ENCODE measurements at regions not wholly inside any gene's neighbourhood (a gene's known extent, or its start where the extent isn't known, plus 50 kb on each side); places are given as distances from the start of the nearest gene placed in this dataset.

- Histone ChIP-seq H3K4me1 (ENCODE audit: insufficient read depth, low read length) (peaks cover 9% of the 10 kb centered on the region; the same call in 1 of the 2 replicates), H3K27me3 (ENCODE audit: insufficient read depth, low read length) (no peaks in the 10 kb centered on the region), H3K27ac (ENCODE audit: low read depth, low read length) (no peak overlapping the region), H3K9ac (ENCODE audit: low read depth, low read length) (no peak overlapping the region), H3K9me3 (ENCODE audit: insufficient read depth, low read depth, low read length) (peaks cover 17% of the 10 kb centered on the region), H3K36me3 (ENCODE audit: insufficient read depth, low read length) (no peaks in the 10 kb centered on the region), H3K4me3 (ENCODE audit: low read length) (no peak overlapping the region)
Observed at GRCh38 chr6:115272311-115272710, 788.4 kb downstream of the FRK start.

- no peaks in the 10 kb centered on the region for H3K27me3 ChIP-seq (ENCODE audit: insufficient read depth, low read length)
- 44% methylated on average over 5 of the region's 5 CpGs for WGBS
Observed at GRCh38 chr6:115271434-115271833, 789.3 kb downstream of the FRK start.

DNA sequence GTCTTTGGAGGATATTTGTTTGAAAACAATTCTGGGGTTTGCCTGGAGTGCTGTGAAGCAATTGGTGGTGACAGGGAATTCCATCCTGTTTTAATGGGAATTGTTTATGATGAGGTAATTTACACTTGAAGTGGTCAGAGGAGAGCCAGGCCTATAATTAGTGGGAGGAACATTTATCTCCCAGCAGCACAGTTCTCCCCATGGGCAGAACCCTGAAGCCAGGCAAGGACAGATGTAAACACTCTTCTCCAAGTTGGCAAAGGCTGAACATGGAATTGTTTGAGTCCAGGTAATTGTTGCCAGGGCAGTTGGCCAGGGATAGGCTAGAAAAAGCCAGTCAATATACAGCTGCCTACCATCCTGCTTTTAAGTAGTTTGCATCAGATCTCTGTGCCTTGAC lies 789.7 kb downstream of the FRK start:
- Histone ChIP-seq H3K9me3 (ENCODE audit: insufficient read depth, low read depth, low read length) (peaks cover 17% of the 10 kb centered on the region), H3K4me1 (ENCODE audit: insufficient read depth, low read length) (peaks cover 16% of the 10 kb centered on the region; the same call in 1 of the 2 replicates), H3K9ac (ENCODE audit: low read depth, low read length) (no peak overlapping the region), H3K27me3 (ENCODE audit: insufficient read depth, low read length) (no peaks in the 10 kb centered on the region), H3K4me3 (ENCODE audit: low read length) (no peak overlapping the region), H3K36me3 (ENCODE audit: insufficient read depth, low read length) (no peaks in the 10 kb centered on the region), H3K27ac (ENCODE audit: low read depth, low read length) (no peak overlapping the region)

More at GRCh38 chr6:115271434-115271833, 789.3 kb downstream of the FRK start:
- no peak overlapping the region for H3K9ac ChIP-seq (ENCODE audit: low read depth, low read length)
- H3K4me3 ChIP-seq (ENCODE audit: low read length), result no peak overlapping the region
- no peaks in the 10 kb centered on the region for H3K36me3 ChIP-seq (ENCODE audit: insufficient read depth, low read length)
- no peak overlapping the region for H3K27ac ChIP-seq (ENCODE audit: low read depth, low read length)
- peaks cover 17% of the 10 kb centered on the region for H3K9me3 ChIP-seq (ENCODE audit: insufficient read depth, low read depth, low read length)
- H3K4me1 ChIP-seq (ENCODE audit: insufficient read depth, low read length), result peaks cover 12% of the 10 kb centered on the region; the same call in 1 of the 2 replicates

GRCh38 chr6:115241373-115241772 lies 819.3 kb downstream of the FRK start:
- WGBS, result 90% methylated on average over 3 of the region's 4 CpGs
- no peak overlapping the region for H3K27ac ChIP-seq (ENCODE audit: low read depth, low read length)
- no peaks in the 10 kb centered on the region for H3K27me3 ChIP-seq (ENCODE audit: insufficient read depth, low read length)
- no peak overlapping the region for H3K9ac ChIP-seq (ENCODE audit: low read depth, low read length)
- H3K4me1 ChIP-seq (ENCODE audit: insufficient read depth, low read length), result no peaks in the 10 kb centered on the region
- no peaks in the 10 kb centered on the region for H3K9me3 ChIP-seq (ENCODE audit: insufficient read depth, low read depth, low read length)
- H3K36me3 ChIP-seq (ENCODE audit: insufficient read depth, low read length), result no peaks in the 10 kb centered on the region
- H3K4me3 ChIP-seq (ENCODE audit: low read length), result no peak overlapping the region

DNA sequence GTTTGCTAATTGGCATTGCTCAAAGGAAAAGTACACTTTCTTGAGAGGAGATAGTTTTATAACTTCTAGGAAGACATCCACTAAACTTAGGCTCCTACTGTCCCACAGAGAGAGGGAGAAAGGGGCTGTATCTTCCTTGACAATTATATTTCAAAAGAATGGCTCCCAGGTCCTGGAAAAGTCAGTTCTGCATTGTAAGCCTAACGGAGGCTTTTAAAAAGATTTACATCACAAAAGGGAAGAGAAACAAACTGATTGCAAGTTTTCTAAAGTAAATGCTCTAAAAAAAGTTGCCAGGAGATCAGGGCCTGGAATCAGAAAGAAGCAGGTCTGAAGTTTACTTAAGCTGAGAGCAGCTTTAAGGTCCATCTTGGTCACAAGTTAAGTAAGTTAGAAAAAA lies 839.5 kb downstream of the FRK start:
- H3K27ac ChIP-seq (ENCODE audit: low read depth, low read length), result no peak overlapping the region
- H3K9ac ChIP-seq (ENCODE audit: low read depth, low read length), result no peak overlapping the region
- no peaks in the 10 kb centered on the region for H3K4me1 ChIP-seq (ENCODE audit: insufficient read depth, low read length)
- 0% methylated on average over 1 of the region's 1 CpG for WGBS
- peaks cover 72% of the 10 kb centered on the region for H3K27me3 ChIP-seq (ENCODE audit: insufficient read depth, low read length)
- peaks cover 11% of the 10 kb centered on the region for H3K9me3 ChIP-seq (ENCODE audit: insufficient read depth, low read depth, low read length)
- no peak overlapping the region for H3K4me3 ChIP-seq (ENCODE audit: low read length)
- H3K36me3 ChIP-seq (ENCODE audit: insufficient read depth, low read length), result no peaks in the 10 kb centered on the region

GRCh38 chr6:115220551-115221159 lies 840.0 kb downstream of the FRK start:
- Histone ChIP-seq H3K9ac (ENCODE audit: low read depth, low read length) (no peak overlapping the region), H3K36me3 (ENCODE audit: insufficient read depth, low read length) (no peaks in the 10 kb centered on the region), H3K9me3 (ENCODE audit: insufficient read depth, low read depth, low read length) (peaks cover 11% of the 10 kb centered on the region), H3K4me1 (ENCODE audit: insufficient read depth, low read length) (no peaks in the 10 kb centered on the region), H3K4me3 (ENCODE audit: low read length) (no peak overlapping the region), H3K27ac (ENCODE audit: low read depth, low read length) (no peak overlapping the region), H3K27me3 (ENCODE audit: insufficient read depth, low read length) (peaks cover 77% of the 10 kb centered on the region)

DNA sequence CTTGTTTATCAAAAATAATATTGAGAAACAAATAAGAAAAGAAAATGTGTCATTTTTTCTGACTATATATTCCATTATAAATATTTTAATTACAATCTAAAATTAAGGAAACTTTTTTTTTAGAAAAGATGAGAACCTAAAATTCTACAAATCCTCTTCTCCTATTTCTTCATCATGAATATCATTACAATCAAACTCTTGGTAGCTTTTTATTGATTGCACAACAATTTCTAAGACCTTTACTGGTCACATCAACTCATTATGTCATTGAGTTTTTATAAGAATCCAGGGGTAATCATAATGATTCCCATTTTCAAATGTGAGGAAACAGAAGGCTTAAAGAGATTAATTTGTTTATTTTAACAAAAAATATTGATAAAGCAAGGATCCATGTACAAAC lies 841.0 kb downstream of the FRK start:
- H3K4me3 ChIP-seq (ENCODE audit: low read length), result no peak overlapping the region
- peaks cover 11% of the 10 kb centered on the region for H3K9me3 ChIP-seq (ENCODE audit: insufficient read depth, low read depth, low read length)
- H3K27me3 ChIP-seq (ENCODE audit: insufficient read depth, low read length), result peaks cover 79% of the 10 kb centered on the region
- H3K9ac ChIP-seq (ENCODE audit: low read depth, low read length), result no peak overlapping the region
- H3K4me1 ChIP-seq (ENCODE audit: insufficient read depth, low read length), result no peaks in the 10 kb centered on the region
- H3K27ac ChIP-seq (ENCODE audit: low read depth, low read length), result no peak overlapping the region
- H3K36me3 ChIP-seq (ENCODE audit: insufficient read depth, low read length), result no peaks in the 10 kb centered on the region

- no peaks in the 10 kb centered on the region for H3K36me3 ChIP-seq (ENCODE audit: insufficient read depth, low read length)
- no peak overlapping the region for H3K4me3 ChIP-seq (ENCODE audit: low read length)
- no peak overlapping the region for H3K9ac ChIP-seq (ENCODE audit: low read depth, low read length)
- peaks cover 8% of the 10 kb centered on the region; the same call in 1 of the 2 replicates for H3K9me3 ChIP-seq (ENCODE audit: insufficient read depth, low read depth, low read length)
- H3K27me3 ChIP-seq (ENCODE audit: insufficient read depth, low read length), result peaks cover 61% of the 10 kb centered on the region
- WGBS, result 95% methylated on average over 5 of the region's 5 CpGs
- no peaks in the 10 kb centered on the region for H3K4me1 ChIP-seq (ENCODE audit: insufficient read depth, low read length)
- H3K27ac ChIP-seq (ENCODE audit: low read depth, low read length), result no peak overlapping the region
Observed at GRCh38 chr6:115216835-115217234, 843.9 kb downstream of the FRK start.

GRCh38 chr6:115214283-115214682 lies 846.4 kb downstream of the FRK start:
- H3K9me3 ChIP-seq (ENCODE audit: insufficient read depth, low read depth, low read length), result peaks cover 12% of the 10 kb centered on the region; the same call in 1 of the 2 replicates
- no peak overlapping the region for H3K4me3 ChIP-seq (ENCODE audit: low read length)
- no peaks in the 10 kb centered on the region for H3K4me1 ChIP-seq (ENCODE audit: insufficient read depth, low read length)
- peaks cover 36% of the 10 kb centered on the region for H3K27me3 ChIP-seq (ENCODE audit: insufficient read depth, low read length)
- no peak overlapping the region for H3K9ac ChIP-seq (ENCODE audit: low read depth, low read length)
- H3K36me3 ChIP-seq (ENCODE audit: insufficient read depth, low read length), result no peaks in the 10 kb centered on the region
- 81% methylated on average over 1 of the region's 1 CpG for WGBS
- no peak overlapping the region for H3K27ac ChIP-seq (ENCODE audit: low read depth, low read length)

GRCh38 chr6:115203381-115203780 lies 857.3 kb downstream of the FRK start:
- H3K36me3 ChIP-seq (ENCODE audit: insufficient read depth, low read length), result no peaks in the 10 kb centered on the region
- H3K27ac ChIP-seq (ENCODE audit: low read depth, low read length), result no peak overlapping the region
- 0 out of 2 replicates have a peak, but pooled peaks cover 3% of the 10 kb centered on the region for H3K9me3 ChIP-seq (ENCODE audit: insufficient read depth, low read depth, low read length)
- no peak overlapping the region for H3K9ac ChIP-seq (ENCODE audit: low read depth, low read length)
- no peaks in the 10 kb centered on the region for H3K27me3 ChIP-seq (ENCODE audit: insufficient read depth, low read length)
- 89% methylated on average over 4 of the region's 4 CpGs for WGBS
- no peak overlapping the region for H3K4me3 ChIP-seq (ENCODE audit: low read length)
- no peaks in the 10 kb centered on the region for H3K4me1 ChIP-seq (ENCODE audit: insufficient read depth, low read length)

GRCh38 chr6:115194981-115195638 lies 852.3 kb upstream of the HS3ST5 start:
- 0 out of 2 replicates have a peak, but pooled peaks cover 11% of the 10 kb centered on the region for H3K9me3 ChIP-seq (ENCODE audit: insufficient read depth, low read depth, low read length)
- no peaks in the 10 kb centered on the region for H3K4me1 ChIP-seq (ENCODE audit: insufficient read depth, low read length)
- no peaks in the 10 kb centered on the region for H3K27me3 ChIP-seq (ENCODE audit: insufficient read depth, low read length)
- no peak overlapping the region for H3K4me3 ChIP-seq (ENCODE audit: low read length)
- H3K27ac ChIP-seq (ENCODE audit: low read depth, low read length), result no peak overlapping the region
- H3K9ac ChIP-seq (ENCODE audit: low read depth, low read length), result no peak overlapping the region
- 89% methylated on average over 2 of the region's 2 CpGs for WGBS
- H3K36me3 ChIP-seq (ENCODE audit: insufficient read depth, low read length), result no peaks in the 10 kb centered on the region
